ENCODE measurements at regions not wholly inside any gene's neighbourhood (a gene's known extent, or its start where the extent isn't known, plus 50 kb on each side); places are given as distances from the start of the nearest gene placed in this dataset.

DNA sequence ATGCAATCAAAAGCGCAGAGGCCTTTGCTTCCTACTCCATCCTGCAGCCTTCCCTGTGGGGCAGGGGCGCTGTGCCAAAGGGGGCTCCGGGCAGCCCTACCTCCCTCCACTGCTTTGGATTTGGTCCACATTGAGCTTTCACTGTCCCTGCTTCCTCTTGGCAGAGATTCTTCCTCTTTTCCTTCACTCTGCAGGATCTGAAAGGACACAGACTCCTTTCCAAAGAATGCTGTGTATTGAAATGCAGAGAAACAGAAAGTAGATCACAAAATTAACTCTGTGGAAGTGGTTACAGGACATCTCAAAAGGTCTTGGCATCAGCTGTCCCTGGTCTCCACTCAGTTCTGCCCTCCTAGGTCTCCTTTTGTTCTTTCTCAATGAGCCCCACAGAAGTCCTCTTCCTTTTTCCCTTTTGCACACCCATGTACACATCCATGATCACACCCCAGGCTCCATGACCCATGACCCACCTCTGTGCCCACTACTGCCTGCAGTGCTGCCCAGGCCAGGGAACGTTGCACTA lies 64.1 kb downstream of the CCR1 start:
- WGBS (ENCODE audit: extremely low coverage, insufficient read length, low lambda C conversion rate): no CpG with 5 or more reads among the region's 4 CpGs
- H3K27me3 ChIP-seq (ENCODE audit: insufficient read depth, low read length): no peaks in the 10 kb centered on the region
- peak overlapping the region in 1 of 3 experiments; percentile 17; a peak in 1 of 7 replicates for H3K27ac Mint-ChIP-seq

More for the DNA sequence above, 64.1 kb downstream of the CCR1 start:
- TF ChIP-seq, protein P1, sequence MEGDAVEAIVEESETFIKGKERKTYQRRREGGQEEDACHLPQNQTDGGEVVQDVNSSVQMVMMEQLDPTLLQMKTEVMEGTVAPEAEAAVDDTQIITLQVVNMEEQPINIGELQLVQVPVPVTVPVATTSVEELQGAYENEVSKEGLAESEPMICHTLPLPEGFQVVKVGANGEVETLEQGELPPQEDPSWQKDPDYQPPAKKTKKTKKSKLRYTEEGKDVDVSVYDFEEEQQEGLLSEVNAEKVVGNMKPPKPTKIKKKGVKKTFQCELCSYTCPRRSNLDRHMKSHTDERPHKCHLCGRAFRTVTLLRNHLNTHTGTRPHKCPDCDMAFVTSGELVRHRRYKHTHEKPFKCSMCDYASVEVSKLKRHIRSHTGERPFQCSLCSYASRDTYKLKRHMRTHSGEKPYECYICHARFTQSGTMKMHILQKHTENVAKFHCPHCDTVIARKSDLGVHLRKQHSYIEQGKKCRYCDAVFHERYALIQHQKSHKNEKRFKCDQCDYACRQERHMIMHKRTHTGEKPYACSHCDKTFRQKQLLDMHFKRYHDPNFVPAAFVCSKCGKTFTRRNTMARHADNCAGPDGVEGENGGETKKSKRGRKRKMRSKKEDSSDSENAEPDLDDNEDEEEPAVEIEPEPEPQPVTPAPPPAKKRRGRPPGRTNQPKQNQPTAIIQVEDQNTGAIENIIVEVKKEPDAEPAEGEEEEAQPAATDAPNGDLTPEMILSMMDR (conservative IDR thresholded peaks at IDR 0.05): no peak
- Histone ChIP-seq H4K91ac (ENCODE audit: insufficient read length, low read depth, low read length) (no peak overlapping the region), H3K4me1 (ENCODE audit: insufficient read depth, low read length) (no peaks in the 10 kb centered on the region), H4K8ac (replicated peaks; ENCODE audit: insufficient read length, low read depth, low read length) (no peak overlapping the region), H2BK15ac (ENCODE audit: low read depth, low read length) (no peak overlapping the region), H3T11ph (ENCODE audit: low read length) (no peak overlapping the region), H2BK5ac (ENCODE audit: insufficient read length, low read length) (no peak overlapping the region), H3K4me2 (ENCODE audit: insufficient read depth, insufficient read length, low read length) (no peak overlapping the region), H4K20me1 (ENCODE audit: control insufficient read depth, insufficient read depth, insufficient read length) (no peaks in the 10 kb centered on the region), H2BK20ac (ENCODE audit: low read depth, low read length, poor library complexity, severe bottlenecking) (no peak overlapping the region), H3K18ac (ENCODE audit: insufficient read length, low read depth, low read length) (no peak overlapping the region), H3K56ac (ENCODE audit: insufficient read length, low read depth, low read length) (no peak overlapping the region), H4K5ac (ENCODE audit: insufficient read length, low read depth, low read length) (no peak overlapping the region), H3K9me3 (ENCODE audit: control insufficient read depth, low read depth, low read length) (no peaks in the 10 kb centered on the region), H3K4ac (ENCODE audit: low read depth, low read length) (no peak overlapping the region), H3K27ac (ENCODE audit: insufficient read length, low read depth, low read length) (no peak overlapping the region), H3K14ac (ENCODE audit: insufficient read depth, low read length) (no peak overlapping the region), H2AK5ac (ENCODE audit: insufficient read length, low read length) (no peak overlapping the region), H2AFZ (ENCODE audit: low read length) (no peak overlapping the region), H3K79me1 (ENCODE audit: insufficient read depth, low read depth, low read length, poor library complexity, severe bottlenecking) (no peaks in the 10 kb centered on the region), H3K9ac (ENCODE audit: extremely low read depth, insufficient read length, low read length) (no peak overlapping the region), H2BK12ac (ENCODE audit: insufficient read length, low read depth, low read length) (no peak overlapping the region), H2BK120ac (ENCODE audit: low read depth, low read length, poor library complexity, severe bottlenecking) (no peak overlapping the region), H3K23me2 (ENCODE audit: insufficient read length, low read depth, low read length, poor library complexity, severe bottlenecking) (no peaks in the 10 kb centered on the region), H3K23ac (ENCODE audit: insufficient read length, low read depth, low read length) (no peak overlapping the region), H3K79me2 (ENCODE audit: insufficient read depth, low read length) (no peaks in the 10 kb centered on the region)
- no peak overlapping the region for H3K4me3 Mint-ChIP-seq
- H3K36me3 Mint-ChIP-seq (ENCODE audit: insufficient read depth in 1 of 3, low read depth in 3 of 3): peaks cover 0 to 2% (median 0%) of the 10 kb centered on the region in 3 experiments; a peak in 1 of 7 replicates
- H3K9me3 Mint-ChIP-seq: no peaks in the 10 kb centered on the region; a peak in 1 of 5 replicates
- no peaks in the 10 kb centered on the region for H3K4me1 Mint-ChIP-seq
- peaks cover 3% of the 10 kb centered on the region; the same call in 1 of the 2 replicates for H3K27me3 Mint-ChIP-seq (ENCODE audit: low read depth)
- no peak for DNase-seq

All from H9 (cell line).